GM12878 (cell line): ENCODE measurements at regions not wholly inside any gene's neighbourhood (a gene's known extent, or its start where the extent isn't known, plus 50 kb on each side); places are given as distances from the start of the nearest gene placed in this dataset.

Experiments used
- CTCF ChIP-seq, 3 experiments: IDR thresholded peaks in 2 of 3; conservative IDR thresholded peaks in 1 of 3; 2 replicates each; pipeline ENCODE4 v1.5.1; 2011; ENCODE audit warnings: low read depth in 3 of 3, low read length in 3 of 3, mild to moderate bottlenecking in 3 of 3, control low read depth in 2 of 3, moderate library complexity in 2 of 3, inconsistent platforms in 1 of 3, mixed read lengths in 1 of 3; ENCODE audit not compliant: control insufficient read depth in 2 of 3, insufficient read depth in 1 of 3; ENCODE audit errors: extremely low read depth in 1 of 3
- NFIC ChIP-seq: IDR thresholded peaks from 2 replicates; pipeline ENCODE4 v1.6.1; 2012; ENCODE audit warnings: low read depth, mild to moderate bottlenecking, inconsistent platforms, low read length, moderate library complexity
- POLR2AphosphoS5 ChIP-seq: IDR thresholded peaks from 2 replicates; pipeline ENCODE4 v1.6.1; 2011; ENCODE audit warnings: mild to moderate bottlenecking, low read length, inconsistent platforms
- TARDBP ChIP-seq: IDR thresholded peaks from 2 replicates; pipeline ENCODE4 v1.6.1; 2016; ENCODE audit warnings: borderline replicate concordance

GRCh38 chr15:54790693-54791092 lies 406.0 kb downstream of the RSL24D1 start:
- TF ChIP-seq NFIC (no peak), TARDBP (no peak), CTCF (IDR thresholded peaks at IDR 0.05 in 2 of 3, conservative IDR thresholded peaks at IDR 0.05 in 1 of 3; ENCODE audit: control insufficient read depth in 2 of 3, extremely low read depth in 1 of 3, insufficient read depth in 1 of 3, low read depth in 3 of 3, low read length in 3 of 3) (no peak), POLR2AphosphoS5 (no peak)
